LHCN-M2 (cell line): ENCODE measurements at regions not wholly inside any gene's neighbourhood (a gene's known extent, or its start where the extent isn't known, plus 50 kb on each side); places are given as distances from the start of the nearest gene placed in this dataset.

Source experiments
- DNase-seq: peaks from one replicate; pipeline ENCODE4 v3.0.0-alpha.2; 2012; ENCODE audit warnings: low read depth

DNA sequence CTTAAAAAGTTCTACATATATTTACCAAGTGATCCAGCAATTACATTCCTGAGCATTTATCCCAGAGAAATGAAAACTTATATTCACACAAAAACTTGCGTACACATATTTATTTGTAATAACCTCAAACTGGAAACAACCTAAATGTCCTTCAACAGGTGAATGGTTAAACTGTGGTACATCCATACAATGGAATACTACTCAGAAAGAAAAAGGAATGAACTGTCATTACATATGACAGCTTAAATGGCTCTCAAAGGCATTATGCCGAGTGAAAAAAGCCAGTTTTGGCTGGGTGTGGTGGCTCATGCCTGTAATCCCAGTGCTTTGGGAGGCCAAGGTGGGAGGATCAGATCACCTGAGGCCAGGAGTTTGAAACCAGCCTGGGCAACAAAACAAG, 79.1 kb upstream of the DYNC1I2 start:
- no peak for DNase-seq

DNA sequence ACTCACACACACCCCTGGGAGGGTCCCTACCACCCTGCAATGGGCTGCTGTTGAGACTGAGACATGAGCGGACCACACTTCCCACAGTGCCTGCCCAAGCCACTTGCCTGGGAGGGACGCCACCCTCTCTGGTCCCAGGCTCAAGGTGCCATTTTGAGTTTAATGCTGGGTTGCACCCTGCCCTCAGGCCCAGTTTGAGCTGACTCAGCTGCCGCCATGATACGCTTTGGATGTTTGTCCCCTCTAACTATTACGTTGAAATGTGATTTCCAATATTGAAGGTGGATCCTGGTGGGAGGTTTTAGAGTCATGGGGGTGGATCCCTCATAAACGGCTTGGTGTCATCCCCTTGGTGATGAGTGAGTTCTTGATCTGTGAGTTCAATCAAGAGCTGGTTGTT, 76.4 kb upstream of the DYNC1I2 start:
- DNase-seq, result no peak

DNA sequence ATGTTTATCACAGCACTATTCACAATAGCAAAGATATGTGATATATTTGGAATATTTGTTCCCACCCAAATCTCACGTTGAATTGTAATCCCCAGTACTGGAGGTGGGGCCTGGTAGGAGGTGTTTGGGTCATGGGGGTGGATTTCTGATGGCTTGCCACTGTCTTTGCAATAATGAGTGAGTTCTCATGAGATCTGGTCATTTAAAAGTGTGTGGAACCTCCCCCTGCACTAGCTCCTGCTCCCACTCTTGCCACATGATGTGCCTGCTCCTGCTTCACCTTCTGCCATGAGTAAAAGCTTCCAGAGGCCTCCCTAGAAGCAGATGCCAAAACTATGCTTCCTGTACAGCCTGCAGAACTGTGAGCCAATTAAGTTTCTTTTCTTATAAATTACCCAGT, 72.2 kb upstream of the DYNC1I2 start:
- DNase-seq, result peak; percentile 85

DNA sequence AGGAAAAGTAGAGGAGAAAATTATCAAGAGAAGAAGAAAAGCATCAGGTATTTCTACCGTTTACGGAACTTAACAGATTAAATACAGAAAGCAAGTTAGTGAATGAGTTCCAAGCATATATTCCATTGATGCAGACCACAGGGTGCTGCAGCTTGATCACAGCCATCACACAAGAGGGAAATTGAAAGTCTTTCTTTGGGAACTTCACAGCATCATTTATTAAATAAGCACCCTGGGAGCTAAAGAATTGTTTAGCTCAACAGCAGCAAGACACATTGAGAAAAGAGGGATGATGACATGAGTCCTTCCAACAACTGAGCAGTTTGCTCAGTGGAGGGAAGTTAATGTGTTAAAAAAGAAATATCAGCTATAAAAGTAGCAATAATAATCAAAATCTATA, 69.3 kb upstream of the DYNC1I2 start:
- no peak for DNase-seq

DNA sequence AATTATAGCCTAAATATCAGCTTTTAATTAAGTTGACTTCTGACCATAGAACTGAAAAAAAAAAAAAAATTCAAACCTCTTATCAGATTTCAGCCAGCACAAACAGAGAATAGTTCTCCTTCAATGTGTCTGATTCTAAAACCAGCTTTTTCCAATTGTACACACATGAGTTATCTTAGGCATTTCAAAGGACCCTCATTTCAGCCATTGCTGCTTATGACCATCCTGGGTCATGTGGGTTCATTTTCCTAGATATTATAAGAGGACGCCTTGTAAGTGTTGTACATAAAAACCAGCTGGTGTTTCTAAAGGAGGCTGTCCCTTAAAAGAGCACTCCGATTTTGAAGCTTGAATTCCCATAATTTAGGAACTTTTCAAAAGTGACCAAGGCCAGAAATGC, 62.3 kb upstream of the DYNC1I2 start:
- DNase-seq, result no peak

DNA sequence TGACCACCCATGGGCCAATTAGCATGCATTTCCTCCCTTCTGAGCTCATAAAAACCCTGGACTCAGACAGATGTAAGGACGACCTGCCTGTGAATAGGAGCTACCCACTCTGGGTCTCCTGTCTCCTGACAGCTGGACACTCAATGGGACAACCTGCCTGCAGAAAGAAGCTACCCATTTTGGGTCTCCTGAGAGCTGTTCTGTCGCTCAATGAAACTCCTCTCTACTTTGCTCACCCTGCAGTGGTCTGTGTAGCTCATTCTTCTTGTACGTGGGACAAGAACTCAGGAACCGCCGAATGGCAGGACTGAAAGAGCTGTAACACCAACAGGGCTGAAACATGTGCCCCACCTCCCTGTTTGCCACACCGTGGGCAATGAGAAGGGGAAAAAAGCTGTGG, 60.3 kb upstream of the DYNC1I2 start:
- peak; percentile 6 for DNase-seq

DNA sequence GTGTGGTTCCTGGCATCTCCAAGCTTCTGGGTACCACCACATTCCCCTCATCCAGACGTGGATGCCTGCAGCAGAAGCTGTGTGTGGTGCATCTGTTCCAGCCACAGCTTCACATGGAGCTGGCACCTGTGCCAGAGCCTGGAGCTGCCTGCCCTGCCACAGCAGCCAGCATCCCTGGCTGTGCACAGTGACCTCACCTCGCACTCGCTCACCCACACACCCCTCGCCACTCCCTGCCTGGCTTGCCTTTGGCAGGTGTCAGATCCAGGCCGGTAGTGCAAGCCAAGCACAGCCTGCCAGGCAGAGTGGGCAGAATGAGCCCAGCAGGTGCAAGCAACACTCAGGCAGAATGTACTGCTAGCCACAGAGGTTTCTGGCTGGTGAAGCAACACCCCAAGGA, 59.9 kb upstream of the DYNC1I2 start:
- DNase-seq, result no peak

DNA sequence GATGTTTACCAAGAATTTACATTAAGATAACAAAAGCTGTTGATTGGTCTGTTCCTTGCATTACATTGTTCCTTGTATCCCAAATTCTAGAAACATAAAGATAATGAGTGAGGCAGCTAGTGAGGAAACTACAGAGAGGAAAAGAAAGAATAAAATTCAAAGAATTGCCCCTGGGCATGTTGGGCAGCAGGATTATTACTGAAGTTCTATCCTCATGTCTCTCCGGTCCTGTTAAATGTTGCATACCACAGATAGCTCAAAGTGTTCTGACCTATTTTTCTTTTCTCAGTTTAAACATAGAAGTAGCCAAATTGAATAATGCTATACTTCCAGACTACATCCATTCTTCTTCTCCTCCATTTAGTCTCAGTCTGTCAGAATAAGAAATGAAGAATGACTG, 58.2 kb upstream of the DYNC1I2 start:
- DNase-seq, result no peak

DNA sequence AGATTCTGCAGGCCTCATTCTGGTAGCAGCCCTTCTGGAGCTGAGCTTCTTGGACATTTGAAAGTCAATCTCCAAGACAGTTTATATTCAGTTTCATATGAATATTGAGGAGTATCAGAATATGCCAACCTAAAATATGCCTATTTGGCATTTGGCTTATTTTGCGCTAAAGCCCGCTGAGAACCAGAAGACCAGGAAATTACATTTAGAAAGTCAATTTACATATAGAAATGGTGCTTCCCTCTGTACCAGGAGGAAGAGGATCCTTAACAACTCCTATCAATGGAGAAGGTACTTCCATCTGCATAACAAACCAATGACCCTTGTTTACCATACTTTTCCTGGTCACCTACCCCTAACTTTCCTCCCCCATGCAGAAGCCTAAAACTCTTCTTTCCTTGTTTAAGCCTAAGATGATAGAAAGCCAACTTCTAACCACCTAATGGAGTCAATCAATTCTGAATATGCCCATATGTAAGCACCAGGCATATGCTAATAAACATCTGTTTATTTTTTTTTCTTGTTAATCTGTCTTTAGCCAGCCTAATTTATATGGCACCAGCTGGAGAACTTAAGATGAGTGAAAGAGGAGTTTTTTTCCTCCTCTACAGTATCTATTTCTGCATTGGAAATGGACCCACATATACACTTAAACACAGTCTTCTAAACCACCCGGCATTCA, 57.0 kb upstream of the DYNC1I2 start:
- DNase-seq, result no peak

DNA sequence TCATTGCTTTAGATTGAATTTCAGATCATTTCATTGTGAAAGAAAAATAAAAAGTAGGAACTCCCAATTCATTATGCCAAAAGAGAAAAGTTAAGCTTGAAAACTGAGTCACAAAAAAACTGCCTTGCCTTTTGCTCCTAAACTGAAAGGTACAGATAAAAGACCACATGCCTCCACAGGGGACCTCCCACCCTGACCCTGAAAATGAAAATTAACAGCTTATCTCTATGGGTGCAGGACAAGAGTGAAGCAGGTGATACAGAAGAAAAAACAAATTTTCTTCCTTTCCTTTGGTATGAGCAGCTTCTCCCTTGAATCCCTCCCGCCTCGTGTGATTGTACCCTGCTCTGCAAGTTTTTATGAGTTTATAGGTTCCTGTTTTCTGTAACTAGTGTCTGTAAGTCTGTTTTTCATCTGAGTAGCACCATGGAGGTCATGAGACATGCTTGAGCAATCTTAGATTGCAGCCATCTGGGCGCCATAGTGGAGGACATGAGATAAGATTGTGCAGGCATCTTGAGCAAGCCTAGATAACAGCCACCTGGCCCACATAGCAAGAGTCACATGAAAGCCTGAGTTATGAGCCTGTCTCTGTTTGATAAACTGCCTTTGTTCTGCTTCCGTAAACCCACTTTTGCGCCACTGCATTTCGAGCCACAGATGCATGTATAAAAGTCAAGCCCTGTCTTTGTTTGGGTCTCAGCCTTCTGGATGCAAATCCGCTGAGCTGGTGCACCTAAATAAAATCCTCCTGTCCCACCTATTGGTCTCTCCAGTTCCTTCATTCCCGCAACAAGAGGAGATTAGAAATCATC, 56.2 kb upstream of the DYNC1I2 start:
- peak; percentile 8 for DNase-seq
